ENCODE measurements at regions not wholly inside any gene's neighbourhood (a gene's known extent, or its start where the extent isn't known, plus 50 kb on each side); places are given as distances from the start of the nearest gene placed in this dataset.

DNA sequence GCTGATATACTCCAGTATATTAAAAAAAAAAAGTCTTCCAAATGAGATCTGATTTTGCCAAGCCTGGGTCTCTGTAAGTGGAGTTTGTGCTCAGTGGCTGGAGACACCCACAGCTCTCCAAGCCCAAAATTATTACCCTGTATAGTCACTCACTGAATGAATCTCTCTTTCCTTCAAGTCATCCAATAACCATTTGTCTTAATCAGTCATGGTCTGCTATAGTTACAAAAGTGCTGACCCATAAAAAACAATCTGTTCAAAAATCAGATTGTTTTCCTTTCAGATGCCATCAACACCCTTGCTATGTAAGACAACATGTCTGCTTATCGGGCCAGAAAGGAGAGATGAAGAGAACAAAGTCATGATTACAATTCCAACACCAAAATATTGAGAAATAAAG, 159.4 kb upstream of the FST start:
- no peak overlapping the region for H3K4me3 ChIP-seq
- H3K4me1 ChIP-seq (ENCODE audit: insufficient read depth): no peaks in the 10 kb centered on the region
- H3K27me3 ChIP-seq: no peaks in the 10 kb centered on the region
- no peak for DNase-seq
- no peaks in the 10 kb centered on the region for H3K36me3 ChIP-seq
- WGBS, 3 donors: 75 to 85% (median 77%) methylated on average over 1 of the region's 1 CpG
- no peak overlapping the region for H3K27ac ChIP-seq
- intact Hi-C loops (cut with DNase I): no loop called here
- H3K9me3 ChIP-seq: no peaks in the 10 kb centered on the region
- TF ChIP-seq EP300 (IDR thresholded peaks at IDR 0.05): no peak
- TF ChIP-seq, protein P1, sequence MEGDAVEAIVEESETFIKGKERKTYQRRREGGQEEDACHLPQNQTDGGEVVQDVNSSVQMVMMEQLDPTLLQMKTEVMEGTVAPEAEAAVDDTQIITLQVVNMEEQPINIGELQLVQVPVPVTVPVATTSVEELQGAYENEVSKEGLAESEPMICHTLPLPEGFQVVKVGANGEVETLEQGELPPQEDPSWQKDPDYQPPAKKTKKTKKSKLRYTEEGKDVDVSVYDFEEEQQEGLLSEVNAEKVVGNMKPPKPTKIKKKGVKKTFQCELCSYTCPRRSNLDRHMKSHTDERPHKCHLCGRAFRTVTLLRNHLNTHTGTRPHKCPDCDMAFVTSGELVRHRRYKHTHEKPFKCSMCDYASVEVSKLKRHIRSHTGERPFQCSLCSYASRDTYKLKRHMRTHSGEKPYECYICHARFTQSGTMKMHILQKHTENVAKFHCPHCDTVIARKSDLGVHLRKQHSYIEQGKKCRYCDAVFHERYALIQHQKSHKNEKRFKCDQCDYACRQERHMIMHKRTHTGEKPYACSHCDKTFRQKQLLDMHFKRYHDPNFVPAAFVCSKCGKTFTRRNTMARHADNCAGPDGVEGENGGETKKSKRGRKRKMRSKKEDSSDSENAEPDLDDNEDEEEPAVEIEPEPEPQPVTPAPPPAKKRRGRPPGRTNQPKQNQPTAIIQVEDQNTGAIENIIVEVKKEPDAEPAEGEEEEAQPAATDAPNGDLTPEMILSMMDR (IDR thresholded peaks at IDR 0.05): no peak
- no peak for TF ChIP-seq POLR2A (IDR thresholded peaks at IDR 0.05)

DNA sequence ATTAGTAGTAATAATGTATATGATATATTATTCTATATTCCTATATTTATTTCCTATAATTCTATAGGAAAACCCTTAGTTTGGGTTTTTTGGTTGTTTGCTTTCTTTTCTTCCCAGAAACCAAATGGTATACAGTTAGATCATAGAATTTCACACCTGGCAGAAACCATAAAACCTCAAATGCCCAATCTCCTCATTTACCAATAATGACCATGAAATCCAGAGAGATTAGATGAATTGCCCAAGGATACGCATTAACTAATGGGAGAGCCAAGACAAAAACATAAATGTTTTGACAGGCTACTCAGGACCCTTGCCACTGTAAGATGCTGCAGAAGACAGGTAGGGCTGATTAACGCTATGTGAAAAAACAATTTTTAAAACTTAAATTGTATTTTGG, 158.7 kb upstream of the FST start:
- no peaks in the 10 kb centered on the region for H3K27me3 ChIP-seq
- no peaks in the 10 kb centered on the region for H3K9me3 ChIP-seq
- WGBS, 3 donors: 84 to 97% (median 87%) methylated on average over 2 of the region's 2 CpGs
- no peak overlapping the region for H3K4me3 ChIP-seq
- H3K27ac ChIP-seq: no peak overlapping the region
- intact Hi-C loops (cut with DNase I): no loop called here
- no peaks in the 10 kb centered on the region for H3K36me3 ChIP-seq
- H3K4me1 ChIP-seq (ENCODE audit: insufficient read depth): no peaks in the 10 kb centered on the region
- no peak for DNase-seq
- TF ChIP-seq, protein P1 (IDR thresholded peaks at IDR 0.05): no peak
- TF ChIP-seq POLR2A (IDR thresholded peaks at IDR 0.05): no peak
- TF ChIP-seq EP300 (IDR thresholded peaks at IDR 0.05): no peak

DNA sequence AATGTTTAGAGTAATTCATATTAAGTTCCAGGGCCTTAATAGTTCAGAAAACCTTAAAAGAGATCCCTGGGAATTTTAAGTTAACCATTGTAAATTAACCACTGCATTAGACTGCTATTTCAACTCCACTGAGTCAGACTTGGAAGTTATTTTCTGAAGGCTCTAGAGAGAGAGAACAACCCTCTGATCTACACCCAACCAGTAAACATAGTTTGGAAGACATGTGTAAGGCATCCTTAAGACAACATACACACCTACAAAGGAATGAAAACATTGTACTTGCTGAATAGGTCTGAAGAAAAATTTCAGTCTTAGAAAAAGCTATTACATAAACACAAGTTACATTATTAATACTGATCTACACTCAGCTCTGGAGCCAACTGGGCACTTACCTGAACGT, 158.2 kb upstream of the FST start:
- TF ChIP-seq, protein P1 (IDR thresholded peaks at IDR 0.05): no peak
- TF ChIP-seq POLR2A (IDR thresholded peaks at IDR 0.05) (no peak), EP300 (IDR thresholded peaks at IDR 0.05) (no peak)

DNA sequence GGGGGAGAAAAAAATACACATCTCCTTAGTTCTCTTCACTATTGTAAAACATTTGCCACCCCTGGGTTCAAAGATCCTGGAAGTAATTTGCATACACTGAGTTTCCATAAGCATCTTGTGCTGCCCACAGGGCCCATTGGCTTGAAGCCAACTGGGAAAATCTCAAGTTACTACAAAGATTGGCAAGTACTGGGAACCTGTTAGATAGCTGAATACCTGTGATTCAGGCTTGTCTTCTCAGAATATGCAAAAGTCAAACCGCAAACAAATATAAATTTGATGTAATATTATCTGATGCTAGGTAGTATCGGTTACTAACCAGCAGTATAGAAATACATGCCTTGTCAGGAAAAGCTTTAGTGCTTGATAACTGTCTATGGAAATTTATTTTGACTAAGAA, 156.9 kb upstream of the FST start:
- no peak for DNase-seq
- 92 to 98% (median 95%) methylated on average over 2 of the region's 2 CpGs for WGBS, 3 donors
- TF ChIP-seq, protein P1 (IDR thresholded peaks at IDR 0.05): no peak
- TF ChIP-seq POLR2A (IDR thresholded peaks at IDR 0.05): no peak
- no peak for TF ChIP-seq EP300 (IDR thresholded peaks at IDR 0.05)
- H3K27ac ChIP-seq: no peak overlapping the region
- intact Hi-C loops (cut with DNase I): no loop called here
- no peaks in the 10 kb centered on the region for H3K9me3 ChIP-seq
- no peak overlapping the region for H3K4me3 ChIP-seq
- no peaks in the 10 kb centered on the region for H3K36me3 ChIP-seq
- no peaks in the 10 kb centered on the region for H3K4me1 ChIP-seq (ENCODE audit: insufficient read depth)
- no peaks in the 10 kb centered on the region for H3K27me3 ChIP-seq

More for the DNA sequence above, 158.2 kb upstream of the FST start:
- no peaks in the 10 kb centered on the region for H3K9me3 ChIP-seq
- no peak overlapping the region for H3K4me3 ChIP-seq
- intact Hi-C loops (cut with DNase I): no loop called here
- H3K27ac ChIP-seq: no peak overlapping the region
- no peaks in the 10 kb centered on the region for H3K36me3 ChIP-seq
- no peaks in the 10 kb centered on the region for H3K4me1 ChIP-seq (ENCODE audit: insufficient read depth)
- WGBS, 3 donors: 64 to 81% (median 71%) methylated on average over 1 of the region's 1 CpG
- no peak for DNase-seq
- H3K27me3 ChIP-seq: no peaks in the 10 kb centered on the region
